ENCODE measurements at regions not wholly inside any gene's neighbourhood (a gene's known extent, or its start where the extent isn't known, plus 50 kb on each side); places are given as distances from the start of the nearest gene placed in this dataset.

DNA sequence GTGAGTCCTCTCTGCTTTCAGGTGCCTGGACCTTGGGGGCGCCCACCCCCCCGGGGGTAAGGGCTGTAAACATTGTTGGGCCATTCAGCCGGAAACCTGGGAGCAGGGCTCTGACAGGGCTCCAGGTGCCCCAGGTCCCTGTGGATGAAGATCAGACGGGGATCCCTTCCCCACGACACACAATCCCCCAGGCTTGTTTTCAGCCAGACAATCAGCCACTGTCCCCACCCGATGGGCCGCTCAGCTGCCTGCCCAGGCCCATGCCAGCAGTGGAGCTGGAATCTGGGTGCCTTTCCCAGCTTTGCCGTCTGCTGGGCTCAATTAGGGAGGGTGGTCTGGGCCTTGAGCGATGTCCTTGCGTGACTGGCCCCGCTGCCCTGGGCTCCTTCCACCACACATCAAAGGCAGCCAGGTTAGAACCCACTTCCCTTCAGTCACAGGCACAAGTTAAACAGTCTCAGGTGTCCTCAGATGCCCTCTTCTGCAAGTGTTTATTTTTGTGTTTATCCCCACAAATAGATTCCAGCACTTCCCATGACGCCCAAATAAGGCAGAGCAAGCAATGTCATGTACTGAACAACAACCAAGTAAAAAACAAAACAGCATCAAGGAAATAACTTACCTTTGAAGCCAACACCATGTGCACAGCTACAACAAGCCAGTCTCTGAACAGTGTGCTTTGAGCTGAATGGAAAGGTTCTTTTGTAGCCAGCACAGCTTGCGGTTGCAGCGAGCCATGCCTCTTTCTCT is 77.0 kb upstream of the ALDH1A3 start:
- no peaks in the 10 kb centered on the region for H3K9me3 ChIP-seq
- H3K36me3 ChIP-seq (ENCODE audit: insufficient read depth in 1 of 2, low read depth in 1 of 2): no peaks in the 10 kb centered on the region
- TF ChIP-seq, protein P1, sequence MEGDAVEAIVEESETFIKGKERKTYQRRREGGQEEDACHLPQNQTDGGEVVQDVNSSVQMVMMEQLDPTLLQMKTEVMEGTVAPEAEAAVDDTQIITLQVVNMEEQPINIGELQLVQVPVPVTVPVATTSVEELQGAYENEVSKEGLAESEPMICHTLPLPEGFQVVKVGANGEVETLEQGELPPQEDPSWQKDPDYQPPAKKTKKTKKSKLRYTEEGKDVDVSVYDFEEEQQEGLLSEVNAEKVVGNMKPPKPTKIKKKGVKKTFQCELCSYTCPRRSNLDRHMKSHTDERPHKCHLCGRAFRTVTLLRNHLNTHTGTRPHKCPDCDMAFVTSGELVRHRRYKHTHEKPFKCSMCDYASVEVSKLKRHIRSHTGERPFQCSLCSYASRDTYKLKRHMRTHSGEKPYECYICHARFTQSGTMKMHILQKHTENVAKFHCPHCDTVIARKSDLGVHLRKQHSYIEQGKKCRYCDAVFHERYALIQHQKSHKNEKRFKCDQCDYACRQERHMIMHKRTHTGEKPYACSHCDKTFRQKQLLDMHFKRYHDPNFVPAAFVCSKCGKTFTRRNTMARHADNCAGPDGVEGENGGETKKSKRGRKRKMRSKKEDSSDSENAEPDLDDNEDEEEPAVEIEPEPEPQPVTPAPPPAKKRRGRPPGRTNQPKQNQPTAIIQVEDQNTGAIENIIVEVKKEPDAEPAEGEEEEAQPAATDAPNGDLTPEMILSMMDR (IDR thresholded peaks at IDR 0.05): no peak
- no peak overlapping the region for H3K27ac ChIP-seq
- intact Hi-C loops (cut with DNase I): no loop called here
- H3K4me1 ChIP-seq: no peaks in the 10 kb centered on the region
- H3K27me3 ChIP-seq (ENCODE audit: insufficient read depth in 3 of 3, low read length in 2 of 3): no peaks in the 10 kb centered on the region
- no peak for DNase-seq
- no peak for ATAC-seq
- WGBS, 3 donors: 48 to 63% (median 61%) methylated on average over 14 of the region's 14 CpGs
- H3K4me3 ChIP-seq: no peak overlapping the region

DNA sequence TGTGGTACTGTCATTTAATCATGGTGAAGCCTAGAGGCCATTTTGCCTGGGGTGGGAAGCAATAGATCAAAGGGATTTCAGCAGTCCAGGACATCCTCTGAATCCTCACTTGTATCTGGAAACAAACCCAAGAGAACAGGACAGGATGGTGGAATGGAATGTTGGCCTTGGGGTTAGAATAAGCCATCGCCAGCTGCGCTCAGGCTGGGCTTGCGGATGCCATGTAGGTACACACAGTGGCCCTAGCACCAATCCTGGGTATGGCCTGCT is 76.5 kb upstream of the ALDH1A3 start:
- Histone ChIP-seq H3K4me3 (no peak overlapping the region), H3K27ac (no peak overlapping the region), H3K27me3 (ENCODE audit: insufficient read depth in 3 of 3, low read length in 2 of 3) (no peaks in the 10 kb centered on the region), H3K9me3 (no peaks in the 10 kb centered on the region), H3K4me1 (no peaks in the 10 kb centered on the region), H3K36me3 (ENCODE audit: insufficient read depth in 1 of 2, low read depth in 1 of 2) (no peaks in the 10 kb centered on the region)
- intact Hi-C loops (cut with DNase I): no loop called here
- no peak for ATAC-seq
- WGBS, 3 donors: 94 to 98% (median 97%) methylated on average over 3 of the region's 3 CpGs
- TF ChIP-seq, protein P1 (IDR thresholded peaks at IDR 0.05): no peak
- no peak for DNase-seq

GRCh38 chr15:100806157-100806556 is 73.5 kb upstream of the ALDH1A3 start:
- 87 to 94% (median 92%) methylated on average over 1 of the region's 1 CpG for WGBS, 3 donors

DNA sequence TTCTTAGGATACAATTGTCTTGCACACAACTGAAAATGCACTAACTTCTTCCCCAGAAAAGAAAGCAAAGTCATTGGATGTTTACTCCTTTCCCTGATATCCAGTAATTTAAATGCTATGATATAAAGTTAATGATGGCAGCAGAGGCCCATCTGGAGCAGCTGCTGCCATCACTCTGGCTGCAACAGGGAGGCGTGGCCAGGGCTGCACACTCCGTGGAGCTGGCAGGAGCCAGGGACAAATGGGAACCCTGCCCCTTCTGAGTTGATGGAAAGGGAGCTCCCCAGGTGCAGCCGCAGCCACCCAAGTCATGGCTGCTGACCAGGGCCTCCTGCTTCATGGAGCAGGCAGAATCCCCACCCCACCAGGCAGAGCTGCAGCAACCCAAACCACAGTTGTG is 72.6 kb upstream of the ALDH1A3 start:
- H3K9me3 ChIP-seq: no peaks in the 10 kb centered on the region
- H3K4me3 ChIP-seq: no peak overlapping the region
- no peaks in the 10 kb centered on the region for H3K36me3 ChIP-seq (ENCODE audit: insufficient read depth in 1 of 2, low read depth in 1 of 2)
- no peak for DNase-seq
- no peak for ATAC-seq
- no peaks in the 10 kb centered on the region for H3K27me3 ChIP-seq (ENCODE audit: insufficient read depth in 3 of 3, low read length in 2 of 3)
- intact Hi-C loops (cut with DNase I): no loop called here
- no peaks in the 10 kb centered on the region for H3K4me1 ChIP-seq
- 31 to 48% (median 36%) methylated on average over 3 of the region's 3 CpGs for WGBS, 3 donors
- TF ChIP-seq, protein P1 (IDR thresholded peaks at IDR 0.05): no peak
- H3K27ac ChIP-seq: no peak overlapping the region

More at GRCh38 chr15:100806157-100806556, 73.5 kb upstream of the ALDH1A3 start:
- no peak for DNase-seq
- H3K27ac ChIP-seq: no peak overlapping the region
- H3K36me3 ChIP-seq (ENCODE audit: insufficient read depth in 1 of 2, low read depth in 1 of 2): no peaks in the 10 kb centered on the region
- H3K27me3 ChIP-seq (ENCODE audit: insufficient read depth in 3 of 3, low read length in 2 of 3): no peaks in the 10 kb centered on the region
- TF ChIP-seq, protein P1 (IDR thresholded peaks at IDR 0.05): no peak
- ATAC-seq: no peak
- intact Hi-C loops (cut with DNase I): no loop called here
- no peak overlapping the region for H3K4me3 ChIP-seq
- no peaks in the 10 kb centered on the region for H3K9me3 ChIP-seq
- no peaks in the 10 kb centered on the region for H3K4me1 ChIP-seq

GRCh38 chr15:100808691-100809090 is 70.9 kb upstream of the ALDH1A3 start:
- WGBS, 3 donors: 82 to 86% (median 84%) methylated on average over 3 of the region's 3 CpGs
- DNase-seq (no peak), ATAC-seq (no peak)
- Histone ChIP-seq H3K27ac (no peak overlapping the region), H3K4me3 (no peak overlapping the region), H3K36me3 (ENCODE audit: insufficient read depth in 1 of 2, low read depth in 1 of 2) (no peaks in the 10 kb centered on the region), H3K4me1 (no peaks in the 10 kb centered on the region), H3K27me3 (ENCODE audit: insufficient read depth in 3 of 3, low read length in 2 of 3) (no peaks in the 10 kb centered on the region), H3K9me3 (no peaks in the 10 kb centered on the region)
- TF ChIP-seq, protein P1 (IDR thresholded peaks at IDR 0.05): no peak
- intact Hi-C loops (cut with DNase I): no loop called here
